HCT116 (cell line): ENCODE measurements at regions not wholly inside any gene's neighbourhood (a gene's known extent, or its start where the extent isn't known, plus 50 kb on each side); places are given as distances from the start of the nearest gene placed in this dataset.

ENCODE experiments used
- ATAC-seq: fragments of 200-7000 bp; cut with Tn5 transposase; 2 replicates; pipeline ENCODE4 v1.9.1; 2020; ENCODE audit warnings: mild to moderate bottlenecking, moderate library complexity
- BruUV-seq: library from RNA; stranded (reverse); fragments of 400-500 nt; replicated peaks from 2 replicates; lab custom pipeline; 2021; lab: Mats Ljungman, UMichigan
- CTCF ChIA-PET: fragments of 300-600 bp; sonication (Branson Sonifier 250); formaldehyde crosslinking; loops from one replicate; lab custom pipeline; 2021; ENCODE audit warnings: antibody characterized with exemption; lab: Charles Lee
- POLR2A ChIA-PET: fragments of 300-600, 350-600 bp; sonication (Branson Sonifier 250); formaldehyde crosslinking; loops from one replicate; lab custom pipeline; 2021; ENCODE audit warnings: antibody characterized with exemption; lab: Charles Lee
- RAD21 ChIA-PET, 2 experiments: fragments of 300-600 bp; sonication (Branson Sonifier 250); formaldehyde crosslinking; loops; one replicate each; lab custom pipeline; 2023; ENCODE audit warnings: low total read pairs in 2 of 2; ENCODE audit not compliant: uncharacterized antibody in 2 of 2, unreplicated experiment in 2 of 2, low non-redundant PET in 1 of 2; lab: Charles Lee
- DNase-seq: peaks from one replicate; pipeline ENCODE4 v3.0.0-alpha.2; 2010; ENCODE audit warnings: low read depth, low spot score
- H2AFZ ChIP-seq: fragments of 200-600 bp; shearing (Covaris generic), sonication (generic); 2 replicates; pipeline ENCODE4 v1.6.1; 2017; ENCODE audit warnings: low read depth, mixed run types, mixed read lengths, antibody characterized with exemption, low read length; ENCODE audit not compliant: poor library complexity, severe bottlenecking
- H3K27ac ChIP-seq: 2 replicates; pipeline ENCODE4 v1.5.1; 2012; ENCODE audit warnings: low read depth, low read length
- H3K27me3 ChIP-seq: fragments of 200-600 bp; sonication (generic); 2 replicates; pipeline ENCODE4 v1.6.1; 2016; ENCODE audit warnings: mixed run types, low read length, mixed read lengths; ENCODE audit not compliant: insufficient read depth
- H3K36me3 ChIP-seq, 2 experiments: fragments of 200-500 bp in 1 of 2; fragments of 200-600 bp in 1 of 2; sonication (Bioruptor generic) in 1 of 2; sonication (generic) in 1 of 2; 2 replicates each; pipeline versions ENCODE4 v1.5.1 to v1.6.1; 2014 to 2016; ENCODE audit warnings: low read length in 2 of 2, inconsistent platforms in 1 of 2, mixed read lengths in 1 of 2, mixed run types in 1 of 2; ENCODE audit not compliant: insufficient read depth in 2 of 2, control insufficient read depth in 1 of 2
- H3K4me1 ChIP-seq, 2 experiments: fragments of 200-600 bp in 1 of 2; sonication (generic) in 1 of 2; 2 replicates each; pipeline versions ENCODE4 v1.5.1 to v1.6.1; 2012 to 2017; ENCODE audit warnings: low read length in 2 of 2, inconsistent platforms in 1 of 2, mild to moderate bottlenecking in 1 of 2, mixed read lengths in 1 of 2, mixed run types in 1 of 2, moderate library complexity in 1 of 2; ENCODE audit not compliant: insufficient read depth in 2 of 2, control insufficient read depth in 1 of 2
- H3K4me2 ChIP-seq: fragments of 200-600 bp; sonication (generic); 2 replicates; pipeline ENCODE4 v1.6.1; 2017; ENCODE audit warnings: mixed run types, low read length, mixed read lengths
- H3K4me3 ChIP-seq, 2 experiments: fragments of 200-600 bp in 1 of 2; sonication (generic) in 1 of 2; replicated peaks in 1 of 2; 2 replicates each; pipeline ENCODE4 v1.5.1; 2011 to 2016; ENCODE audit warnings: low read length in 2 of 2, control low read depth in 1 of 2, low read depth in 1 of 2, mild to moderate bottlenecking in 1 of 2, mixed read lengths in 1 of 2, mixed run types in 1 of 2
- H3K79me2 ChIP-seq: fragments of 200-600 bp; sonication (generic); 2 replicates; pipeline ENCODE4 v1.6.1; 2017; ENCODE audit warnings: mild to moderate bottlenecking, mixed run types, low read length, moderate library complexity, mixed read lengths; ENCODE audit not compliant: insufficient read depth
- H3K9ac ChIP-seq: fragments of 200-600 bp; sonication (generic); 2 replicates; pipeline ENCODE4 v1.6.1; 2016; ENCODE audit warnings: low read length, mixed read lengths
- H3K9me2 ChIP-seq: fragments of 200-600 bp; sonication (generic), shearing (Covaris generic); 2 replicates; pipeline ENCODE4 v1.6.1; 2017; ENCODE audit warnings: mixed run types, mild to moderate bottlenecking, moderate library complexity; ENCODE audit not compliant: insufficient read depth
- H3K9me3 ChIP-seq, 2 experiments: fragments of 200-500 bp in 1 of 2; fragments of 200-600 bp in 1 of 2; sonication (Bioruptor generic) in 1 of 2; sonication (generic) in 1 of 2; 2 replicates each; pipeline ENCODE4 v1.6.1; 2014 to 2017; ENCODE audit warnings: low read length in 2 of 2, mixed read lengths in 2 of 2, inconsistent platforms in 1 of 2, low read depth in 1 of 2, mild to moderate bottlenecking in 1 of 2, mixed run types in 1 of 2, moderate library complexity in 1 of 2; ENCODE audit not compliant: control insufficient read depth in 1 of 2, insufficient read depth in 1 of 2
- H4K20me1 ChIP-seq: fragments of 200-600 bp; sonication (generic), shearing (Covaris generic); 2 replicates; pipeline ENCODE4 v1.6.1; 2017; ENCODE audit warnings: mixed run types, mild to moderate bottlenecking, moderate library complexity; ENCODE audit not compliant: insufficient read depth
- CBX3 ChIP-seq: IDR thresholded peaks from 2 replicates; pipeline ENCODE4 v1.6.1; 2012; ENCODE audit warnings: low read depth
- CEBPB ChIP-seq: IDR thresholded peaks from 2 replicates; pipeline ENCODE4 v1.6.1; 2012; ENCODE audit warnings: low read depth
- CTCF ChIP-seq, 3 experiments: fragments of 200-600 bp in 1 of 3; sonication (generic) in 1 of 3; IDR thresholded peaks in 2 of 3; conservative IDR thresholded peaks in 1 of 3; 2 replicates each; pipeline ENCODE4 v1.5.1; 2012 to 2017; ENCODE audit warnings: low read depth in 2 of 3, low read length in 2 of 3, antibody characterized with exemption in 1 of 3, borderline replicate concordance in 1 of 3, control low read depth in 1 of 3, mild to moderate bottlenecking in 1 of 3, mixed read lengths in 1 of 3, mixed run types in 1 of 3, moderate library complexity in 1 of 3; ENCODE audit not compliant: insufficient read depth in 1 of 3
- EGR1 ChIP-seq: IDR thresholded peaks from 2 replicates; pipeline ENCODE4 v1.6.1; 2012; ENCODE audit warnings: low read depth
- ELF1 ChIP-seq: IDR thresholded peaks from 2 replicates; pipeline ENCODE4 v1.6.1; 2012; ENCODE audit warnings: low read depth, borderline replicate concordance
- EZH2 ChIP-seq: fragments of 200-600 bp; sonication (generic); IDR thresholded peaks from 2 replicates; pipeline ENCODE4 v1.6.1; 2017; ENCODE audit warnings: antibody characterized with exemption, mixed run types
- EZH2phosphoT487 ChIP-seq: fragments of 200-600 bp; IDR thresholded peaks from 2 replicates; pipeline ENCODE4 v1.6.1; 2018; ENCODE audit warnings: antibody characterized with exemption, borderline replicate concordance
- FOSL1 ChIP-seq: IDR thresholded peaks from 2 replicates; pipeline ENCODE4 v1.6.1; 2012; ENCODE audit warnings: low read depth
- POLR2AphosphoS5 ChIP-seq: IDR thresholded peaks from 2 replicates; pipeline ENCODE4 v1.6.1; 2011; ENCODE audit warnings: mild to moderate bottlenecking, low read depth, low read length, moderate library complexity
- RAD21 ChIP-seq: IDR thresholded peaks from 2 replicates; pipeline ENCODE4 v1.6.1; 2012; ENCODE audit warnings: low read depth, mild to moderate bottlenecking
- SIN3A ChIP-seq: IDR thresholded peaks from 2 replicates; pipeline ENCODE4 v1.6.1; 2012; ENCODE audit warnings: low read depth
- SP1 ChIP-seq: IDR thresholded peaks from 2 replicates; pipeline ENCODE4 v1.6.1; 2012; ENCODE audit warnings: low read depth
- TCF7L2 ChIP-seq: IDR thresholded peaks from 2 replicates; pipeline ENCODE4 v1.7.0; 2011; ENCODE audit warnings: borderline replicate concordance, inconsistent platforms; ENCODE audit not compliant: insufficient read depth, insufficient read length; ENCODE audit errors: extremely low read depth
- YY1 ChIP-seq: IDR thresholded peaks from 2 replicates; pipeline ENCODE4 v1.6.1; 2011; ENCODE audit warnings: low read length, low read depth, moderate library complexity, mild to moderate bottlenecking; ENCODE audit not compliant: insufficient replicate concordance; ENCODE audit errors: extremely low read depth
- ZBTB33 ChIP-seq: IDR thresholded peaks from 2 replicates; pipeline ENCODE4 v1.6.1; 2011; ENCODE audit warnings: mild to moderate bottlenecking, low read length, moderate library complexity; ENCODE audit not compliant: insufficient replicate concordance; ENCODE audit errors: extremely low read depth
- ZFX ChIP-seq: fragments of 450-650 bp; IDR thresholded peaks from 2 replicates; pipeline ENCODE4 v1.6.1; 2017
- ZNF274 ChIP-seq: fragments of 200-500 bp; sonication (Bioruptor generic); IDR thresholded peaks from 2 replicates; pipeline ENCODE4 v1.6.1; 2014; ENCODE audit warnings: mild to moderate bottlenecking, low read depth, low read length, inconsistent platforms
- intact Hi-C: fragments of 100-400 bp; cut with micrococcal nuclease; formaldehyde crosslinking; loops from 2 replicates; pipeline ENCODE4 v1.10.0; 2022
- TF ChIP-seq, protein P1 (sequence below): IDR thresholded peaks from 2 replicates; pipeline ENCODE4 v1.6.1; 2012
- TF ChIP-seq, protein P2 (sequence below): IDR thresholded peaks from 2 replicates; pipeline ENCODE4 v1.6.1; 2012; ENCODE audit warnings: low read depth

GRCh38 chr2:51559026-51559425 lies 527.1 kb upstream of the NRXN1 start:
- Histone ChIP-seq H3K9me3 (no peaks in the 10 kb centered on the region), H2AFZ (no peak overlapping the region), H3K4me2 (no peak overlapping the region), H3K4me1 (no peaks in the 10 kb centered on the region), H4K20me1 (no peaks in the 10 kb centered on the region; the same call in 1 of the 2 replicates), H3K79me2 (no peaks in the 10 kb centered on the region), H3K36me3 (no peaks in the 10 kb centered on the region), H3K9me2 (no peaks in the 10 kb centered on the region; the same call in 1 of the 2 replicates), H3K27ac (no peak overlapping the region), H3K27me3 (no peaks in the 10 kb centered on the region), H3K9ac (no peak overlapping the region), H3K4me3 (no peak overlapping the region)
- no peak for TF ChIP-seq ZFX
- no peak for TF ChIP-seq FOSL1
- TF ChIP-seq CEBPB: no peak
- TF ChIP-seq YY1: no peak
- no peak for TF ChIP-seq TCF7L2
- TF ChIP-seq CBX3: no peak
- no peak for TF ChIP-seq RAD21
- no peak for TF ChIP-seq ELF1
- no peak for TF ChIP-seq SP1
- TF ChIP-seq EZH2: no peak
- TF ChIP-seq EZH2phosphoT487: no peak
- TF ChIP-seq, protein P1, sequence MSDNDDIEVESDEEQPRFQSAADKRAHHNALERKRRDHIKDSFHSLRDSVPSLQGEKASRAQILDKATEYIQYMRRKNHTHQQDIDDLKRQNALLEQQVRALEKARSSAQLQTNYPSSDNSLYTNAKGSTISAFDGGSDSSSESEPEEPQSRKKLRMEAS: no peak
- no peak for TF ChIP-seq EGR1
- TF ChIP-seq CTCF (IDR thresholded peaks at IDR 0.05 in 2 of 3, conservative IDR thresholded peaks at IDR 0.05 in 1 of 3; ENCODE audit: borderline replicate concordance in 1 of 3, insufficient read depth in 1 of 3, low read depth in 2 of 3, low read length in 2 of 3): no peak
- TF ChIP-seq, protein P2, sequence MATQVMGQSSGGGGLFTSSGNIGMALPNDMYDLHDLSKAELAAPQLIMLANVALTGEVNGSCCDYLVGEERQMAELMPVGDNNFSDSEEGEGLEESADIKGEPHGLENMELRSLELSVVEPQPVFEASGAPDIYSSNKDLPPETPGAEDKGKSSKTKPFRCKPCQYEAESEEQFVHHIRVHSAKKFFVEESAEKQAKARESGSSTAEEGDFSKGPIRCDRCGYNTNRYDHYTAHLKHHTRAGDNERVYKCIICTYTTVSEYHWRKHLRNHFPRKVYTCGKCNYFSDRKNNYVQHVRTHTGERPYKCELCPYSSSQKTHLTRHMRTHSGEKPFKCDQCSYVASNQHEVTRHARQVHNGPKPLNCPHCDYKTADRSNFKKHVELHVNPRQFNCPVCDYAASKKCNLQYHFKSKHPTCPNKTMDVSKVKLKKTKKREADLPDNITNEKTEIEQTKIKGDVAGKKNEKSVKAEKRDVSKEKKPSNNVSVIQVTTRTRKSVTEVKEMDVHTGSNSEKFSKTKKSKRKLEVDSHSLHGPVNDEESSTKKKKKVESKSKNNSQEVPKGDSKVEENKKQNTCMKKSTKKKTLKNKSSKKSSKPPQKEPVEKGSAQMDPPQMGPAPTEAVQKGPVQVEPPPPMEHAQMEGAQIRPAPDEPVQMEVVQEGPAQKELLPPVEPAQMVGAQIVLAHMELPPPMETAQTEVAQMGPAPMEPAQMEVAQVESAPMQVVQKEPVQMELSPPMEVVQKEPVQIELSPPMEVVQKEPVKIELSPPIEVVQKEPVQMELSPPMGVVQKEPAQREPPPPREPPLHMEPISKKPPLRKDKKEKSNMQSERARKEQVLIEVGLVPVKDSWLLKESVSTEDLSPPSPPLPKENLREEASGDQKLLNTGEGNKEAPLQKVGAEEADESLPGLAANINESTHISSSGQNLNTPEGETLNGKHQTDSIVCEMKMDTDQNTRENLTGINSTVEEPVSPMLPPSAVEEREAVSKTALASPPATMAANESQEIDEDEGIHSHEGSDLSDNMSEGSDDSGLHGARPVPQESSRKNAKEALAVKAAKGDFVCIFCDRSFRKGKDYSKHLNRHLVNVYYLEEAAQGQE: no peak
- TF ChIP-seq ZNF274: no peak
- no peak for TF ChIP-seq ZBTB33
- no peak for TF ChIP-seq POLR2AphosphoS5
- TF ChIP-seq SIN3A: no peak
- ChIA-PET CTCF (no interaction called here), RAD21 (no interaction called here), POLR2A (no interaction called here)
- BruUV-seq: no TSS peak
- DNase-seq (no peak), ATAC-seq (no peak)
- intact Hi-C loops: no loop called here
